ENCODE measurements at regions not wholly inside any gene's neighbourhood (a gene's known extent, or its start where the extent isn't known, plus 50 kb on each side); places are given as distances from the start of the nearest gene placed in this dataset.

DNA sequence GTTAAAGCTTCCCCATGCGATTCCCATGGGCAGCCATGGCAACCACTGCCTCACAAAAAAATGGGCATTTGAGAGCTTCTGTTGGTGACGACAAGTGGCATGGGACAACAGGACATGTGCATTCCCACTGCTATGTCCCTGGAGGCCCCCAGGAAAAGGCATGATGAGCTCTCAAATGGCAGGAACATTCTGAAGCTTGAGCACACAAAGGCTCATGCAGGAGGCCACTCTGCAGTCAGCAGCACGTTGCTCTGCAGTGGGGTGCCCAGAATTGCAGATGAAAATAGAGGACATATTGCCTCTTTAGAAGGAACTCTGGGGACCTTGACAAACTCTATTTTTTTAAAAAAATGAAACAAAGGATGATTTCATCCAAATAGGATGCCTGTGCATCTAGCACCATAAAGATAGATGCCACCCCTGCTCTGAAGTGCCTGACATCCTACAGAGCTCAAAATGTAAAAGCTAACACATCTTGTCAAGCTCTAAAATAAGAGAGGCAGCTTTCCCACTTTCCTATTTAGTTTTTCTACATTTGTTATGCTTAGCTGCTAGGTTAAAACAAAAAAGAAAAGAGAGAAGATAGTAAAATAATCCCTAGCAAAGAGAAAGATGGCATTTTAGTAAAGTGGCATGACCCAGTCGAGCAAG, 277.6 kb upstream of the ZC3H12C start:
- H3K27ac ChIP-seq: no peak overlapping the region
- 80 to 95% (median 83%) methylated on average over 4 of the region's 4 CpGs for WGBS, 5 donors
- H3K4me3 ChIP-seq: no peak overlapping the region
- peaks cover 0 to 5% (median 0%) of the 10 kb centered on the region in 6 donors for H3K4me1 ChIP-seq
- H3K27me3 ChIP-seq (replicated peaks in 1 of 7): no peaks in the 10 kb centered on the region
- H3K9me3 ChIP-seq: no peaks in the 10 kb centered on the region
- TF ChIP-seq, protein P1, sequence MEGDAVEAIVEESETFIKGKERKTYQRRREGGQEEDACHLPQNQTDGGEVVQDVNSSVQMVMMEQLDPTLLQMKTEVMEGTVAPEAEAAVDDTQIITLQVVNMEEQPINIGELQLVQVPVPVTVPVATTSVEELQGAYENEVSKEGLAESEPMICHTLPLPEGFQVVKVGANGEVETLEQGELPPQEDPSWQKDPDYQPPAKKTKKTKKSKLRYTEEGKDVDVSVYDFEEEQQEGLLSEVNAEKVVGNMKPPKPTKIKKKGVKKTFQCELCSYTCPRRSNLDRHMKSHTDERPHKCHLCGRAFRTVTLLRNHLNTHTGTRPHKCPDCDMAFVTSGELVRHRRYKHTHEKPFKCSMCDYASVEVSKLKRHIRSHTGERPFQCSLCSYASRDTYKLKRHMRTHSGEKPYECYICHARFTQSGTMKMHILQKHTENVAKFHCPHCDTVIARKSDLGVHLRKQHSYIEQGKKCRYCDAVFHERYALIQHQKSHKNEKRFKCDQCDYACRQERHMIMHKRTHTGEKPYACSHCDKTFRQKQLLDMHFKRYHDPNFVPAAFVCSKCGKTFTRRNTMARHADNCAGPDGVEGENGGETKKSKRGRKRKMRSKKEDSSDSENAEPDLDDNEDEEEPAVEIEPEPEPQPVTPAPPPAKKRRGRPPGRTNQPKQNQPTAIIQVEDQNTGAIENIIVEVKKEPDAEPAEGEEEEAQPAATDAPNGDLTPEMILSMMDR (IDR thresholded peaks at IDR 0.05 in 8 of 11, conservative IDR thresholded peaks at IDR 0.05 in 3 of 11): no peak
- TF ChIP-seq POLR2A (IDR thresholded peaks at IDR 0.05) (no peak), POLR2AphosphoS5 (IDR thresholded peaks at IDR 0.05) (no peak)
- no peak for DNase-seq
- no peaks in the 10 kb centered on the region for H3K36me3 ChIP-seq
- intact Hi-C loops (cut with DNase I; ENCODE audit: low total_unique reads): no loop called here

DNA sequence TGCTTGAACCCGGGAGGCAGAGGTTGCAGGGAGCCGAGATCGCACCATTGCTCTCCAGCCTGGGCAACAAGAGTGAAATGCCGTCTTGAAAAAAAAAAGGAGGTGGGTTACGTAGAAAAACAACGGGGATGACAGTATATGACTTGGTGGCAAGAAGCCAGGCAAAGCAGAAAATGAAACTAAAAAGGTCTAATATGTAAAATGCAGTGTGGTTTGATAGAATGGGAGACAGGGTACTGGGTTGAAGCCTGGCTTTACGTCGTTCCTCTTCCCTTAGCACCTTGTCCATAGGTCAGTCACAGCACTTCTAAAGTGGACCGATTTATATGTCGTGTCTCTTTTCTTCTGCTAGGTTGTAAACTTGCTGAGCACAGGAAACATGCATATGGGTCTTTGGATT, 274.9 kb upstream of the ZC3H12C start:
- Histone ChIP-seq H3K27ac (no peak overlapping the region), H3K27me3 (replicated peaks in 1 of 7) (no peaks in the 10 kb centered on the region), H3K9me3 (no peaks in the 10 kb centered on the region), H3K36me3 (no peaks in the 10 kb centered on the region), H3K4me3 (peak overlapping the region in 1 of 8 donors; percentile 21), H3K4me1 (peaks cover 0 to 5% (median 0%) of the 10 kb centered on the region in 6 donors)
- intact Hi-C loops (cut with DNase I; ENCODE audit: low total_unique reads): no loop called here
- WGBS, 5 donors: 41 to 65% (median 48%) methylated on average over 10 of the region's 10 CpGs
- no peak for DNase-seq
- TF ChIP-seq POLR2AphosphoS5 (IDR thresholded peaks at IDR 0.05) (no peak), POLR2A (IDR thresholded peaks at IDR 0.05) (no peak)
- TF ChIP-seq, protein P1 (IDR thresholded peaks at IDR 0.05 in 8 of 11, conservative IDR thresholded peaks at IDR 0.05 in 3 of 11): no peak

DNA sequence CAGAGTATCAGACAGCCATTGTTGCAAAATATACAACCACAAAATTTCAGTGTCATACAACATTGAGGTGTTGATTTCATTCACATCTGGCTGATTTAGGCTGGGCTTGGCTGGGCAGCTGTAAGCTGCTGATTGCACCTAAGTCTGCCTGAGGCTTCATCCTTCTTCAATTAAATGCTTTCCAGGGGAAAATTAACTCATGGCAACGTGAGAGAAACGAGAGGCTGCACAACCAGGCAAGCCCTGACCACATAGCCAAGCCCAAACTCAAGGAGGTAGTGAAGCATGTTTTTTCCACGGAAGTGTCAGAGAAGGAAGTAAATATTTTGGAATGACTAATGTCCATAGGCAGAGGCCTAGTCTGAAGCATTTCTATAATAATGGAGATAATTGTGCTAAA, 273.8 kb upstream of the ZC3H12C start:
- Histone ChIP-seq H3K4me3 (no peak overlapping the region), H3K9me3 (no peaks in the 10 kb centered on the region), H3K27ac (no peak overlapping the region), H3K36me3 (no peaks in the 10 kb centered on the region), H3K4me1 (peaks cover 0 to 5% (median 0%) of the 10 kb centered on the region in 6 donors), H3K27me3 (replicated peaks in 1 of 7) (no peaks in the 10 kb centered on the region)
- TF ChIP-seq, protein P1 (IDR thresholded peaks at IDR 0.05 in 8 of 11, conservative IDR thresholded peaks at IDR 0.05 in 3 of 11): no peak
- TF ChIP-seq POLR2A (IDR thresholded peaks at IDR 0.05): no peak
- no peak for TF ChIP-seq POLR2AphosphoS5 (IDR thresholded peaks at IDR 0.05)
- intact Hi-C loops (cut with DNase I; ENCODE audit: low total_unique reads): no loop called here
- DNase-seq: no peak
- 25 to 53% (median 35%) methylated on average over 3 of the region's 3 CpGs for WGBS, 5 donors

DNA sequence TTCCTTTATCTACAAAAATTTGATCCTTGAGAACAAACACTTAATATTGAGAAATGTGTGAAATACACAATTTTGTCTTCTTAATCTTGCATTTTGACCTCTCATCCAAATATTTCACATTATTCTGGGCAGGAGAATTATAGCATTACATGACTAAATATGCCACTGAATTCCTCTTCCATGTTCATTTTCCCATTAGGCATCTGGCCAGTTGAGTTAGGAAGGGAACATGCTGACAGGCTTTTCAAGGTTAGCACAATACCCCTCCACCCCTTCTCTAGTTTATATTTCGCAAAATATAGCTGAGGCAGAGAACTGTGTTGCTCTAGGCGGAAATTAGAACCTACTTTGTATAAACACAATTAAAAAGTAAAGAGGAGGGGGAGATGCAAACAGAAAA, 271.7 kb upstream of the ZC3H12C start:
- no peak for DNase-seq
- no peaks in the 10 kb centered on the region for H3K27me3 ChIP-seq (replicated peaks in 1 of 7)
- H3K27ac ChIP-seq: no peak overlapping the region
- intact Hi-C loops (cut with DNase I; ENCODE audit: low total_unique reads): no loop called here
- no peak overlapping the region for H3K4me3 ChIP-seq
- 68 to 73% (median 70%) methylated on average over 2 of the region's 2 CpGs for WGBS, 5 donors
- no peaks in the 10 kb centered on the region for H3K36me3 ChIP-seq
- peaks cover 0 to 5% (median 0%) of the 10 kb centered on the region in 6 donors for H3K4me1 ChIP-seq
- H3K9me3 ChIP-seq: no peaks in the 10 kb centered on the region
- TF ChIP-seq POLR2AphosphoS5 (IDR thresholded peaks at IDR 0.05): no peak
- TF ChIP-seq, protein P1 (IDR thresholded peaks at IDR 0.05 in 8 of 11, conservative IDR thresholded peaks at IDR 0.05 in 3 of 11): no peak
- TF ChIP-seq POLR2A (IDR thresholded peaks at IDR 0.05): no peak

All from spleen (tissue), 11 donors.